Cardiac fibroblast (primary cell): ENCODE measurements at regions not wholly inside any gene's neighbourhood (a gene's known extent, or its start where the extent isn't known, plus 50 kb on each side); places are given as distances from the start of the nearest gene placed in this dataset.
"Not testable (repeated sequence)": the region's sequence is repeated elsewhere in the genome, so short reads cannot be mapped to it uniquely, and the experiment has no call there.

Experiments
- DNase-seq, 2 donors: peaks; one replicate each; pipeline versions ENCODE4 v3.0.0 to v3.0.0-alpha.2; 2010; ENCODE audit warnings: low read depth in 2 of 2
- H3K4me3 ChIP-seq, 2 donors: replicated peaks in 1 of 2; 1 replicate in 1 of 2; 2 replicates in 1 of 2; pipeline ENCODE4 v1.5.1; 2011; ENCODE audit warnings: low read depth in 2 of 2, low read length in 2 of 2, mild to moderate bottlenecking in 2 of 2, moderate library complexity in 1 of 2
- CTCF ChIP-seq: IDR thresholded peaks from one replicate; pipeline ENCODE4 v1.5.1; 2011; ENCODE audit warnings: low read depth, mild to moderate bottlenecking, low read length, inconsistent platforms

GRCh38 chr13:74270018-74270417 is 135.8 kb upstream of the KLF12 start:
- no peak for TF ChIP-seq CTCF
- no peak for DNase-seq
- H3K4me3 ChIP-seq, result no peak overlapping the region

GRCh38 chr13:74266861-74267260 is 132.7 kb upstream of the KLF12 start:
- no peak for DNase-seq
- H3K4me3 ChIP-seq, result no peak overlapping the region
- no peak for TF ChIP-seq CTCF

- H3K4me3 ChIP-seq, result no peak overlapping the region
- no peak for TF ChIP-seq CTCF
- DNase-seq, result no peak
These were observed 132.1 kb upstream of the KLF12 start for GRCh38 chr13:74266309-74266708.

GRCh38 chr13:74264333-74264732 is 130.1 kb upstream of the KLF12 start:
- H3K4me3 ChIP-seq, result no peak overlapping the region
- TF ChIP-seq CTCF, result no peak
- no peak for DNase-seq

GRCh38 chr13:74260420-74260819 is 126.2 kb upstream of the KLF12 start:
- DNase-seq, H3K4me3 ChIP-seq: not testable (repeated sequence)

- no peak for TF ChIP-seq CTCF
- DNase-seq, result no peak
- no peak overlapping the region for H3K4me3 ChIP-seq
These were observed 125.4 kb upstream of the KLF12 start for GRCh38 chr13:74259641-74260040.

GRCh38 chr13:74258961-74259360 is 124.8 kb upstream of the KLF12 start:
- no peak overlapping the region for H3K4me3 ChIP-seq
- no peak for TF ChIP-seq CTCF
- no peak for DNase-seq
